Activated naive CD8-positive, alpha-beta T cell treated with anti-CD3 and anti-CD28 coated beads, Interleukin-2, amount 10 ng/mL, durations not matched to agents 7 days and 5 days (primary cell): ENCODE measurements at regions not wholly inside any gene's neighbourhood (a gene's known extent, or its start where the extent isn't known, plus 50 kb on each side); places are given as distances from the start of the nearest gene placed in this dataset.
A peak's percentile ranks its signal among the peaks of the same experiment; 100 is the strongest.

Experiments
- ATAC-seq: fragments of 150-1000 bp; cut with Tn5 transposase; one replicate; pipeline ENCODE4 v1.10.0; 2021; ENCODE audit warnings: low read depth, moderate library complexity
- POLR2A ChIA-PET: fragments of 350-600 bp; sonication (Branson Sonifier 250); formaldehyde crosslinking; loops from one replicate; lab custom pipeline; 2021; ENCODE audit warnings: antibody characterized with exemption; lab: Charles Lee
- DNase-seq: peaks from one replicate; pipeline ENCODE4 v3.0.0; 2021
- H3K27ac Mint-ChIP-seq: one replicate; pipeline ENCODE4 v1.8.0; 2022; ENCODE audit warnings: mild to moderate bottlenecking, mixed read lengths
- H3K27me3 Mint-ChIP-seq: one replicate; pipeline ENCODE4 v1.8.0; 2022; ENCODE audit warnings: mild to moderate bottlenecking, moderate library complexity, mixed read lengths
- H3K36me3 Mint-ChIP-seq: one replicate; pipeline ENCODE4 v1.8.0; 2021; ENCODE audit warnings: mild to moderate bottlenecking, mixed read lengths
- H3K4me1 Mint-ChIP-seq: one replicate; pipeline ENCODE4 v1.8.0; 2021; ENCODE audit warnings: mixed read lengths
- H3K4me3 Mint-ChIP-seq: one replicate; pipeline ENCODE4 v1.8.0; 2022; ENCODE audit warnings: mild to moderate bottlenecking, moderate library complexity, mixed read lengths
- H3K9me3 Mint-ChIP-seq: one replicate; pipeline ENCODE4 v1.8.0; 2021; ENCODE audit warnings: mixed read lengths

DNA sequence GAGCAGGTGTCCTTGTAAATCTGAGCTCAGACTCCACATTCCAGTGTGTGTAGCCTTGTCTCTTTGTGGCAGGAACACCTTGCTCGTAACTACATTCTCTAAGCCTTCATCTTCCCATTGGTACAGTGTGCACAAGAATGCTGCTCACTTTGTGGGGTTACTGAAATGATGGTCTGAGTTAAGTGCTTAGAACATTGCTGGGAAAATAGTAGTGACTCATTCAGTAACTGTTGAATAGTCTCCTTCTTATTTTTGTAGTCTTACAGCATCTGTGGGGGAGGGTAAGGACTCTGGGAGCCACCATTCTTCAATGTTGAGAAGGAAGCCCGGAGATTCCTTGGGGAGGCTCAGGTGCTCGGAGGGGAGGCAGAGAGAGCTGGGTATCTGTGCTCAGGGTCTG lies 236.0 kb upstream of the HDAC4 start:
- Mint-ChIP-seq H3K9me3 (peaks cover 2% of the 10 kb centered on the region), H3K27me3 (no peaks in the 10 kb centered on the region), H3K4me1 (no peaks in the 10 kb centered on the region), H3K4me3 (no peak overlapping the region), H3K27ac (no peak overlapping the region), H3K36me3 (no peaks in the 10 kb centered on the region)
- ATAC-seq (no peak), DNase-seq (no peak)
- POLR2A ChIA-PET: no interaction called here

- H3K9me3 Mint-ChIP-seq: peaks cover 2% of the 10 kb centered on the region
- POLR2A ChIA-PET: no interaction called here
- no peak overlapping the region for H3K4me3 Mint-ChIP-seq
- H3K4me1 Mint-ChIP-seq: no peaks in the 10 kb centered on the region
- no peaks in the 10 kb centered on the region for H3K36me3 Mint-ChIP-seq
- ATAC-seq: no peak
- no peak for DNase-seq
- no peaks in the 10 kb centered on the region for H3K27me3 Mint-ChIP-seq
- no peak overlapping the region for H3K27ac Mint-ChIP-seq
Observed at GRCh38 chr2:239634769-239635168, 233.9 kb upstream of the HDAC4 start.

DNA sequence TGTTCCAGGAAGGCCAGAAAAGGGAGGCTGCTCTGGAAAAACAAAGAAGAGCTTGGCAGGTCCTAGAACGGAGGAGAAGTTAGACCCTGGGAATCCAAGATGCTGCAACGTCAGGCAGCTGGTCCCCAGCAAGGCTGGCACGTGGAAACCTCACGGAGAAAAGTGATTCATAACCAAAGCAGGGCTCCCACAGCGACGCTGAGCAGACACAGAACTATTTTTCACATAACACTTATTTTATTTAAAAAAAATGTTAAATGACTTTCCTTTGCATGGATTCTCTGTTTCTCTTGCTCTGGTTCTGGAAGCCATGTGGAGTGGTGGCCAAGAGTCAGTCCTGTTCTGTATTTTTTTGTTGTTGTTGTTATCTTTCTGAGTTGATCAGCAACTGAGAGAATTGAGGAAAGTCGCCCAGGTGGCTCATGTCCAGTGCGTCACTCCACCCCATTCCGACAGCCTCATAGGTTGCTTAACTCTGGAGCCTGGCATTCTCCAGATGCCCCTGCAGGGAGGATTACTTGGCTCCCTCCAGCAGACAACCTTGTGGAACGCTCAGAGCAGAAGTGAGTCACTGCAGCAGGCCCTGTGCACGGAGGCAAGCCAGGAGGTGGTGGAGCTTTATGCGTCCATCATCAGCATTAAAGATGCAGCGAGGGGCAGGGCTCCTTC lies 229.9 kb upstream of the HDAC4 start:
- no peak for ATAC-seq
- H3K27ac Mint-ChIP-seq: no peak overlapping the region

GRCh38 chr2:239629926-239630617 lies 229.3 kb upstream of the HDAC4 start:
- DNase-seq (no peak), ATAC-seq (no peak)
- peaks cover 2% of the 10 kb centered on the region for H3K9me3 Mint-ChIP-seq
- H3K27ac Mint-ChIP-seq: no peak overlapping the region
- no peaks in the 10 kb centered on the region for H3K4me1 Mint-ChIP-seq
- no peaks in the 10 kb centered on the region for H3K27me3 Mint-ChIP-seq
- POLR2A ChIA-PET: interaction anchor here (0.6 kb wide), 1 partner anchor 388 kb away, joined by 4 read pairs; no protein-coding TSS in a partner anchor
- H3K4me3 Mint-ChIP-seq: no peak overlapping the region
- no peaks in the 10 kb centered on the region for H3K36me3 Mint-ChIP-seq

More for the DNA sequence above, 229.9 kb upstream of the HDAC4 start:
- peaks cover 2% of the 10 kb centered on the region for H3K9me3 Mint-ChIP-seq
- POLR2A ChIA-PET: interaction anchor here (0.6 kb wide), 1 partner anchor 387 kb away, joined by 4 read pairs; no protein-coding TSS in a partner anchor
- no peaks in the 10 kb centered on the region for H3K36me3 Mint-ChIP-seq
- no peaks in the 10 kb centered on the region for H3K27me3 Mint-ChIP-seq
- DNase-seq: no peak
- H3K4me3 Mint-ChIP-seq: no peak overlapping the region
- no peaks in the 10 kb centered on the region for H3K4me1 Mint-ChIP-seq

- DNase-seq (no peak), ATAC-seq (no peak)
- POLR2A ChIA-PET: no interaction called here
- Mint-ChIP-seq H3K36me3 (no peaks in the 10 kb centered on the region), H3K27ac (no peak overlapping the region), H3K4me1 (peaks cover 3% of the 10 kb centered on the region), H3K27me3 (peaks cover 5% of the 10 kb centered on the region), H3K9me3 (no peaks in the 10 kb centered on the region), H3K4me3 (no peak overlapping the region)
Observed at GRCh38 chr2:239626961-239627592, 226.3 kb upstream of the HDAC4 start.

DNA sequence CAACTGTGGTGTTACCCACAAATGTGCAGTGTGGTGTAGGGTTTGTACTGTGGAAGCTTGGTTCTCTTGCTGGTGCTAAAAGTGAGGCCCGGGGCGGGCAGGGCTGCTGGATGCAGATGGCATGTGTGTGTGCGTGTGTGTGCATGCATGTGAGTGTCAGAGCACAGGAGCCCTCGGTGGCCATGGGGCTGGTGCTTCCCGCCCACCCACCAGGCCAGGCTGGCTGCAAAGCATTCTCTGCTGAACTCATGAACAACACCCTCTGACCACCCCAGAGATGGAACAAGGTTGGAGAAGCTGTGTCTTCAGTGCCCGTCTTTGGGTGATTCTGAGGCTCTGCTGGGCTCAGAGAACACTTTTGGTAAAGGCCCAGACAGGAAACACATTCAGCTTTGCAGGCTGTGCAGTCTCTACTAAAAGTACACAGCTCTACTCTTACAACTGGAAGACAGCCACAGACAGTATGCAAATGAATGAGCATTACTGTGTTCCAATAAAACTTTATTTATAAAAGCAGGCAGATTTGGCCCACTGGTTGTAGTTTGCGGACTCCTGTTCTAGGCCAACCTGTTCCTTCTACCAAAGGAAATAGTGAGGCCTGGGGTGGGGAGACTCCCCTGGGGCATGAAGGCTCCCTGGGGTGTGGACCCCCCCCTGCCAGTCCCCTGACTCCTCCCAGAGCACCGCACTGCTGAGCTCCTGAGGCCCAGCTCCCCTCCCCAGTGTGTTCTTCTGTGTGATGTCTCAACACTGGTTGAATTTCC lies 225.3 kb upstream of the HDAC4 start:
- Mint-ChIP-seq H3K27ac (no peak overlapping the region), H3K27me3 (peaks cover 5% of the 10 kb centered on the region), H3K4me3 (no peak overlapping the region), H3K36me3 (no peaks in the 10 kb centered on the region), H3K4me1 (peaks cover 3% of the 10 kb centered on the region), H3K9me3 (no peaks in the 10 kb centered on the region)
- DNase-seq (no peak), ATAC-seq (no peak)
- POLR2A ChIA-PET: no interaction called here

DNA sequence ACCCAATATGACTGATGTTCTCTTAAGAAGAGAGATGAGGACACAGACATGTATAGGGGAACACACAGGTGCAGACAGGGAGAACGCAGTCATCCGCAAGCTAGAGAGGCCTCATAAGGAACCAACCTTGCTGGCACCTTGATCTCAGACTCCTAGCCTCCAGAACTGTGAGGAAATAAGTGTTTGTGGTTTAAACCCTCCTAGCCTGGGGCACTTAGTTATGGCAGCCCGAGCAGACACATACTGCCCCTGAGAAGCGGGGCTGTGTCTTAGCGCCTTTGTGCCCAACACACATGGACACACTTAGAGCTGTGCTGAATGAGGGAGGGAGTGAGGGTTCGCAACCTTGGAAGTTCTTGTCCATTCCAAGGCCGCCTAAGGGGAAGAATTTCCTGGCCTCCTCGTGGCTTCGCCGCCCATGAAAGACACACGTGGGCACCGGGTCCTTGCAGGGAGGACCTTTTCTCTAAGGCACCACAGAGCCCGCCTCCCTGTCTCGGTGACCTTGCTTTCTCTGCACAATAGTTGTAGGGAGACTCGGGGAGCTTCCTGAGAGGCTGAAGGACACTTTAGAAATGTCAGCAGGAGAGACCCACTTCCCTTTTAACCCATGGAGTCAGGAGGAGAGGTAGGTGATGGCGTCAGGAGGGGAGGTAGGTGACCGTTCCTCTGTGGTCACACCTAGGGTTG lies 224.5 kb upstream of the HDAC4 start:
- no peaks in the 10 kb centered on the region for H3K9me3 Mint-ChIP-seq
- no peak overlapping the region for H3K4me3 Mint-ChIP-seq
- DNase-seq: no peak
- peaks cover 5% of the 10 kb centered on the region for H3K27me3 Mint-ChIP-seq
- ATAC-seq: no peak
- no peaks in the 10 kb centered on the region for H3K36me3 Mint-ChIP-seq
- H3K27ac Mint-ChIP-seq: no peak overlapping the region
- peaks cover 3% of the 10 kb centered on the region for H3K4me1 Mint-ChIP-seq
- POLR2A ChIA-PET: no interaction called here

DNA sequence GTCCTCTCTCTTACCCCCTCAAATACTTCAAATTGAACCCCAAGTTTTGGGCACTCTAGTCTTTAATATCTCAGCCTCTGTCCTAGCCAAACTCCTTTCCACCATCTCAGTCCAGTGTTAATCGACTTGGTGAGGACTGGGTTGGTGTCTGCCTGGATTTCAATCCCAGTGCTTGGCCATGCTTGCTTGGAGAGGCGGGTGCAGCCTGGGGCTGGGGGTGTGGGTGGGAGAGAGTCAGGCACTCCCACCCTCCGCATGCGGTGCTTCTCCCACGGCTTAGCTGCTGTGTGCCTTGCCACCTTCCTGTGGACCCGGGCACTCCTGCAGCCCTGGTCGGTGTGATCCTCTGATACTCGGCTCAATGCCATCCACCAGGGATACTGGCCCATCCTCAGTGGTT lies 220.8 kb upstream of the HDAC4 start:
- Mint-ChIP-seq H3K9me3 (peaks cover 3% of the 10 kb centered on the region), H3K4me1 (peaks cover 3% of the 10 kb centered on the region), H3K27me3 (peaks cover 14% of the 10 kb centered on the region), H3K36me3 (no peaks in the 10 kb centered on the region), H3K4me3 (no peak overlapping the region), H3K27ac (no peak overlapping the region)
- ATAC-seq (no peak), DNase-seq (no peak)
- POLR2A ChIA-PET: no interaction called here

- ATAC-seq (no peak), DNase-seq (no peak)
- POLR2A ChIA-PET: no interaction called here
- H3K27ac Mint-ChIP-seq: no peak overlapping the region
- no peaks in the 10 kb centered on the region for H3K36me3 Mint-ChIP-seq
- peaks cover 18% of the 10 kb centered on the region for H3K27me3 Mint-ChIP-seq
- H3K9me3 Mint-ChIP-seq: peaks cover 5% of the 10 kb centered on the region
- peaks cover 3% of the 10 kb centered on the region for H3K4me1 Mint-ChIP-seq
- no peak overlapping the region for H3K4me3 Mint-ChIP-seq
Observed at GRCh38 chr2:239619369-239619768, 218.5 kb upstream of the HDAC4 start.

- POLR2A ChIA-PET: no interaction called here
- no peaks in the 10 kb centered on the region for H3K36me3 Mint-ChIP-seq
- ATAC-seq: no peak
Observed at GRCh38 chr2:239616729-239617128, 215.9 kb upstream of the HDAC4 start.

GRCh38 chr2:239612133-239612532 lies 211.3 kb upstream of the HDAC4 start:
- no peaks in the 10 kb centered on the region for H3K4me1 Mint-ChIP-seq
- H3K27me3 Mint-ChIP-seq: peaks cover 10% of the 10 kb centered on the region
- no peak overlapping the region for H3K4me3 Mint-ChIP-seq
- POLR2A ChIA-PET: no interaction called here
- no peaks in the 10 kb centered on the region for H3K36me3 Mint-ChIP-seq
- no peak overlapping the region for H3K27ac Mint-ChIP-seq
- peaks cover 2% of the 10 kb centered on the region for H3K9me3 Mint-ChIP-seq
- DNase-seq: peak; percentile 14
- ATAC-seq: no peak

More at GRCh38 chr2:239616729-239617128, 215.9 kb upstream of the HDAC4 start:
- peaks cover 17% of the 10 kb centered on the region for H3K27me3 Mint-ChIP-seq
- H3K27ac Mint-ChIP-seq: no peak overlapping the region
- no peaks in the 10 kb centered on the region for H3K4me1 Mint-ChIP-seq
- peaks cover 5% of the 10 kb centered on the region for H3K9me3 Mint-ChIP-seq
- no peak for DNase-seq
- H3K4me3 Mint-ChIP-seq: no peak overlapping the region

GRCh38 chr2:239611222-239611795 lies 210.5 kb upstream of the HDAC4 start:
- no peak for ATAC-seq
- POLR2A ChIA-PET: no interaction called here

More at GRCh38 chr2:239611222-239611795, 210.5 kb upstream of the HDAC4 start:
- peak; percentile 10 for DNase-seq
- no peak overlapping the region for H3K4me3 Mint-ChIP-seq
- no peaks in the 10 kb centered on the region for H3K36me3 Mint-ChIP-seq
- H3K9me3 Mint-ChIP-seq: no peaks in the 10 kb centered on the region
- H3K4me1 Mint-ChIP-seq: no peaks in the 10 kb centered on the region
- no peak overlapping the region for H3K27ac Mint-ChIP-seq
- H3K27me3 Mint-ChIP-seq: peaks cover 12% of the 10 kb centered on the region
